ENCODE measurements at regions not wholly inside any gene's neighbourhood (a gene's known extent, or its start where the extent isn't known, plus 50 kb on each side); places are given as distances from the start of the nearest gene placed in this dataset.

DNA sequence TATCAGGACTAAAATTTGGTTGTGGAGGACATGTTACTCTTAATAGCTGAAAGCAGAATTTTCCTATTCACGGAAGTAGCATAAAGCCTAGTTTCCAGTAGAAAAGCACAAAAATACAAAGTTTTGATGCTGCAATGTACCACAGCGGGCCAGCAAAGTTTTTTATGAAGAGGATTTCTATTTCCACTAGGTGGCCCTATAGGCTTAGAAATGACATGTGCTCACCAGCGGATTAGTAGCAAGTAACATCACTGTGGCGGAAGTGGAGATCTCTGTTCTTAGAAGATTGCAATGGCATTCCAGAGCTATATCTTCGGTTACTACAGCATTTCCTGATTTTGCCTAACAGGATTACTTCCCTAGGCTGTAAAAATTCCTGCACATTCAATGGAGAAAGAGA is 1219.0 kb upstream of the EYS start:
- Histone ChIP-seq H3K27ac (ENCODE audit: extremely low read depth, low read depth, low read length) (no peak overlapping the region), H3K79me2 (ENCODE audit: control insufficient read depth, insufficient read depth, low read length) (no peaks in the 10 kb centered on the region), H3K9ac (ENCODE audit: insufficient read depth in 1 of 2, low read depth in 2 of 2, low read length in 2 of 2) (no peak overlapping the region), H3K4me2 (ENCODE audit: insufficient read depth, low read length) (no peak overlapping the region), H2AFZ (ENCODE audit: low read depth, low read length) (no peak overlapping the region), H3K4me1 (replicated peaks in 1 of 2; ENCODE audit: control insufficient read depth in 2 of 2, insufficient read depth in 2 of 2, low read length in 2 of 2) (no peaks in the 10 kb centered on the region), H3K4me3 (no peak overlapping the region), H3K36me3 (ENCODE audit: control insufficient read depth, insufficient read depth, low read length) (no peaks in the 10 kb centered on the region), H3K27me3 (ENCODE audit: control insufficient read depth in 2 of 2, insufficient read depth in 2 of 2, low read length in 2 of 2) (no peaks in the 10 kb centered on the region), H3K9me3 (replicated peaks; ENCODE audit: control insufficient read depth, insufficient read depth, low read depth, low read length) (no peaks in the 10 kb centered on the region), H3K9me1 (ENCODE audit: control insufficient read depth, insufficient read depth, low read length) (no peaks in the 10 kb centered on the region), H4K20me1 (replicated peaks; ENCODE audit: control insufficient read depth, insufficient read depth, low read length) (no peaks in the 10 kb centered on the region)
- FAIRE-seq (peak; percentile 61), DNase-seq (ENCODE audit: extremely low read depth in 1 of 4, low spot score in 3 of 4) (peak; percentile 9 to 68 (median 16)), ATAC-seq (peak; percentile 86)
- intact Hi-C loops (cut with micrococcal nuclease) (loop anchor here (5.0 to 10.0 kb wide), 2 partner anchors 1299 to 1711 kb away; partner anchors contain the start of gene ADGRB3), in situ Hi-C loops (cut with MboI) (loop anchor here (10.0 kb wide), 1 partner anchor 1709 kb away; the partner anchor contains the start of gene ADGRB3)
- POLR2A ChIA-PET = no interaction called here
- no TSS peak for BruUV-seq (replicated peaks)
- CTCF ChIA-PET (ENCODE audit: low intra/inter-chr PET ratio) = interaction anchor here (0.9 kb wide), 1 partner anchor 1418 kb away, joined by 3 read pairs; no protein-coding TSS in a partner anchor
- 1% methylated on average over 5 of the region's 5 CpGs for WGBS (ENCODE audit: insufficient coverage, low coverage, missing lambda C conversion rate)
- TF ChIP-seq DEAF1 (CRISPR knock-in tag; IDR thresholded peaks at IDR 0.05) = peak; percentile 59
- peak; percentile 79 to 85 for TF ChIP-seq RAD21 (CRISPR knock-in tag; conservative IDR thresholded peaks at IDR 0.05 in 1 of 2, IDR thresholded peaks at IDR 0.05 in 1 of 2)
- peak; percentile 58 for TF ChIP-seq REST (IDR thresholded peaks at IDR 0.05; ENCODE audit: borderline replicate concordance)
- no peak for TF ChIP-seq REST (CRISPR knock-in tag; IDR thresholded peaks at IDR 0.05; ENCODE audit: low read depth)
- TF ChIP-seq ZBTB33 (CRISPR knock-in tag; IDR thresholded peaks at IDR 0.05) = no peak
- 0 out of 2 replicates have a peak, but pooled peaks have one; percentile 18 for TF ChIP-seq ARID2 (IDR thresholded peaks at IDR 0.05)
- peak; percentile 50 for TF ChIP-seq SMC3 (conservative IDR thresholded peaks at IDR 0.05; ENCODE audit: insufficient read depth, low read depth, low read length)
- no peak for TF ChIP-seq STAT5B (CRISPR knock-in tag; IDR thresholded peaks at IDR 0.05)

All from K562 (cell line).